PC-9 (cell line): ENCODE measurements at regions not wholly inside any gene's neighbourhood (a gene's known extent, or its start where the extent isn't known, plus 50 kb on each side); places are given as distances from the start of the nearest gene placed in this dataset.
"Not testable (repeated sequence)": the region's sequence is repeated elsewhere in the genome, so short reads cannot be mapped to it uniquely, and the experiment has no call there.

ENCODE experiments used
- BruUV-seq: library from RNA; stranded (reverse); fragments of 400-500 nt; replicated peaks from 2 replicates; lab custom pipeline; 2021; lab: Mats Ljungman, UMichigan
- CTCF ChIA-PET: fragments of 300-600 bp; sonication (Branson Sonifier 250); formaldehyde crosslinking; loops from one replicate; lab custom pipeline; 2022; ENCODE audit warnings: antibody characterized with exemption; lab: Charles Lee
- POLR2A ChIA-PET: fragments of 300-600 bp; sonication (Branson Sonifier 250); formaldehyde crosslinking; loops from one replicate; lab custom pipeline; 2022; ENCODE audit warnings: antibody characterized with exemption; ENCODE audit not compliant: unreplicated experiment; lab: Charles Lee
- DNase-seq, 2 experiments: peaks; one replicate each; pipeline versions ENCODE4 v3.0.0 to v3.0.0-alpha.2; 2015 to 2022; ENCODE audit warnings: mixed read lengths in 1 of 2
- H2AFZ ChIP-seq: fragments of 200-600 bp; sonication (generic); 2 replicates; pipeline ENCODE4 v1.8.1; 2017; ENCODE audit warnings: antibody characterized with exemption
- H3F3A ChIP-seq: fragments of 200-600 bp; sonication (generic); 2 replicates; pipeline ENCODE4 v1.8.1; 2017; ENCODE audit warnings: antibody characterized with exemption, mild to moderate bottlenecking, low read depth; ENCODE audit not compliant: insufficient read depth
- H3K27ac ChIP-seq: fragments of 200-600 bp; sonication (generic); 2 replicates; pipeline ENCODE4 v1.6.1; 2016; ENCODE audit warnings: mixed run types
- H3K27me3 ChIP-seq: fragments of 200-600 bp; sonication (generic); 2 replicates; pipeline ENCODE4 v1.6.1; 2016; ENCODE audit warnings: low read depth, mixed run types; ENCODE audit not compliant: insufficient read depth
- H3K36me3 ChIP-seq: fragments of 200-600 bp; sonication (generic); 2 replicates; pipeline ENCODE4 v1.6.1; 2016; ENCODE audit warnings: low read depth, mixed run types
- H3K4me1 ChIP-seq: fragments of 200-600 bp; sonication (generic); replicated peaks from 2 replicates; pipeline ENCODE4 v1.6.1; 2016; ENCODE audit warnings: mixed run types; ENCODE audit not compliant: insufficient read depth
- H3K4me2 ChIP-seq: fragments of 200-600 bp; sonication (generic); 2 replicates; pipeline ENCODE4 v1.6.1; 2017; ENCODE audit warnings: mixed run types
- H3K4me3 ChIP-seq: fragments of 200-600 bp; sonication (generic); 2 replicates; pipeline ENCODE4 v1.6.1; 2016; ENCODE audit warnings: mixed run types
- H3K79me2 ChIP-seq: fragments of 200-600 bp; sonication (generic); 2 replicates; pipeline ENCODE4 v1.6.1; 2017; ENCODE audit warnings: low read depth, mixed run types
- H3K9me2 ChIP-seq: fragments of 200-600 bp; sonication (generic); 2 replicates; pipeline ENCODE4 v1.8.1; 2017; ENCODE audit warnings: mild to moderate bottlenecking; ENCODE audit not compliant: insufficient read depth
- H3K9me3 ChIP-seq: fragments of 200-600 bp; sonication (generic); 2 replicates; pipeline ENCODE4 v1.8.1; 2016; ENCODE audit warnings: low read depth; ENCODE audit not compliant: insufficient read depth
- H4K20me1 ChIP-seq: fragments of 200-600 bp; sonication (generic); 2 replicates; pipeline ENCODE4 v1.8.1; 2017; ENCODE audit not compliant: insufficient read depth
- EZH2 ChIP-seq: fragments of 200-600 bp; sonication (generic); IDR thresholded peaks from 2 replicates; pipeline ENCODE4 v1.8.0; 2017; ENCODE audit warnings: antibody characterized with exemption, low read depth
- intact Hi-C: fragments of 100-400 bp; cut with micrococcal nuclease; formaldehyde crosslinking; loops from one replicate; pipeline ENCODE4 v1.10.0; 2022; ENCODE audit not compliant: unreplicated experiment
- TF ChIP-seq, protein P1 (sequence below): fragments of 200-600 bp; sonication (generic); conservative IDR thresholded peaks from 2 replicates; pipeline ENCODE4 v1.6.1; 2017; ENCODE audit warnings: mixed run types, antibody characterized with exemption, mild to moderate bottlenecking, moderate library complexity

DNA sequence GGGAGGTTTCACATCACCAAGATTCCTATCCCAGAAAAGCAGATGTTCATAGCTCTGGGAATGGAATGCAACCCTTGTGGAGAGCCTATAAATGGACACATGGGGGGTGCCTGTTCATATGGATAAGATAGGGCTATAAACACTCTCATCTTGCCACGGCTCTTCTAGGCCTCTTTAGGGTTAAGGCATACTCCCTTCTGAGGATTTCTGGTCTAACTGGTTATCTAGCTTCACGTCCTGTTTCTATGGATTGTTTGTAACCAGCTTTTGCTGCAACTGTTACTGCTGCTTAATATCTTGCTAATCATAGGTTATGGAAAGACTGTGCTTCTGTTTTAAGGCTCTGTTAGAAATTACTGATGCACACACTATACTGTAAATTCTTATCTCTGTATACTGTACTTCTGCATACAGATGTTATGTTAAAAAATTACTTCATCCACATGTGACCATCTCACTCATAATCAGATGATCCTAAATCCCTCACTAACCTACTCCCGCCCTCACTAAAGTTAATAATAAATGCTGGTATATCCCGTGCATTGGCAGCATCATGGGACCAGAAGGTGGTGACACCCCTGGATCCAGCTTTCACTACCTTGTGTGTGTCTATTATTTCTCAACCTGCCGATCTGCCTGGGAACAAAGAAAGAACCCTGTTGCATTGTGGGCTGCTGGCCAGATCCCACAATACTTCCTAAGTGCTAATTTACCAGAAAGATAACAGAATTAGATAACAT lies 68.7 kb downstream of the PRKAB2 start:
- H4K20me1 ChIP-seq, H3K4me1 ChIP-seq, DNase-seq, H2AFZ ChIP-seq, H3F3A ChIP-seq, H3K4me3 ChIP-seq, H3K79me2 ChIP-seq, intact Hi-C loops, H3K27ac ChIP-seq, H3K9me3 ChIP-seq, CTCF ChIA-PET, H3K36me3 ChIP-seq, BruUV-seq, H3K9me2 ChIP-seq, POLR2A ChIA-PET: not testable (repeated sequence)
- H3K27me3 ChIP-seq: peaks cover 15% of the 10 kb centered on the region; the same call in 1 of the 2 replicates
- H3K4me2 ChIP-seq: 0 out of 2 replicates have a peak overlapping the region, but pooled peaks have one; percentile 15

DNA sequence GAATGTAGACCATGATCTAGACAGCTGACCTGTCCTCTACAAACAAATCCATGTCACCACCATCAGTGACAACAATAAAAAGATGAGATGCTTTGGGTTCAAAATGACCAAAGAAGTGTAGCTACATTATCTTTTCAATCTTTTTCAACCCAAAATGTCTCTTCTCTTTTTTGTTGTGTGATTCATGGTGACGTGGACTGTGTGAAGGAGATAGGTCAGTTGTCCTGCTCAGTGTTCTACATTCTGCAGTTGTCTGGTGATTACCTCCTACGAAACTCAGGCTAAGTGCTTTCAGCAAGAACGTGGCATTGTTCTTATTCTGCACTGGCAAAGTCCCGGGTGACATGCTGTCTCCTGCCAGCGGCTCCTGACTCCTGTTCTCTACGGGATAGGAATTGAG lies 73.1 kb downstream of the PRKAB2 start:
- CTCF ChIA-PET: no interaction called here
- Histone ChIP-seq H3K9me3 (no peaks in the 10 kb centered on the region), H3K27ac (no peak overlapping the region), H3K4me2 (no peak overlapping the region), H3K4me1 (peaks cover 8% of the 10 kb centered on the region; the same call in 1 of the 2 replicates), H4K20me1 (no peaks in the 10 kb centered on the region), H3K79me2 (no peaks in the 10 kb centered on the region), H3F3A (no peaks in the 10 kb centered on the region), H3K36me3 (no peaks in the 10 kb centered on the region), H3K27me3 (no peaks in the 10 kb centered on the region), H3K9me2 (no peaks in the 10 kb centered on the region; the same call in 1 of the 2 replicates), H3K4me3 (no peak overlapping the region), H2AFZ (no peak overlapping the region)
- BruUV-seq: no TSS peak
- POLR2A ChIA-PET: no interaction called here
- intact Hi-C loops: loop anchor here (10.0 kb wide), 1 partner anchor 56 kb away; no protein-coding TSS in a partner anchor
- no peak for TF ChIP-seq EZH2
- TF ChIP-seq, protein P1, sequence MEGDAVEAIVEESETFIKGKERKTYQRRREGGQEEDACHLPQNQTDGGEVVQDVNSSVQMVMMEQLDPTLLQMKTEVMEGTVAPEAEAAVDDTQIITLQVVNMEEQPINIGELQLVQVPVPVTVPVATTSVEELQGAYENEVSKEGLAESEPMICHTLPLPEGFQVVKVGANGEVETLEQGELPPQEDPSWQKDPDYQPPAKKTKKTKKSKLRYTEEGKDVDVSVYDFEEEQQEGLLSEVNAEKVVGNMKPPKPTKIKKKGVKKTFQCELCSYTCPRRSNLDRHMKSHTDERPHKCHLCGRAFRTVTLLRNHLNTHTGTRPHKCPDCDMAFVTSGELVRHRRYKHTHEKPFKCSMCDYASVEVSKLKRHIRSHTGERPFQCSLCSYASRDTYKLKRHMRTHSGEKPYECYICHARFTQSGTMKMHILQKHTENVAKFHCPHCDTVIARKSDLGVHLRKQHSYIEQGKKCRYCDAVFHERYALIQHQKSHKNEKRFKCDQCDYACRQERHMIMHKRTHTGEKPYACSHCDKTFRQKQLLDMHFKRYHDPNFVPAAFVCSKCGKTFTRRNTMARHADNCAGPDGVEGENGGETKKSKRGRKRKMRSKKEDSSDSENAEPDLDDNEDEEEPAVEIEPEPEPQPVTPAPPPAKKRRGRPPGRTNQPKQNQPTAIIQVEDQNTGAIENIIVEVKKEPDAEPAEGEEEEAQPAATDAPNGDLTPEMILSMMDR: no peak
- DNase-seq: no peak

- H3K4me2 ChIP-seq, H3K27me3 ChIP-seq, H3K9me2 ChIP-seq, H3K4me3 ChIP-seq, H3K27ac ChIP-seq, H3K36me3 ChIP-seq, H3K9me3 ChIP-seq, H2AFZ ChIP-seq, CTCF ChIA-PET, H4K20me1 ChIP-seq, H3F3A ChIP-seq, BruUV-seq, H3K4me1 ChIP-seq, H3K79me2 ChIP-seq, POLR2A ChIA-PET: not testable (repeated sequence)
- TF ChIP-seq, protein P1: peak; percentile 69
- intact Hi-C loops: loop anchor here (10.0 kb wide), 1 partner anchor 56 kb away; no protein-coding TSS in a partner anchor
- peak in 1 of 2 experiments; percentile 16 for DNase-seq
Measured at GRCh38 chr1:147098338-147098973, 73.8 kb downstream of the PRKAB2 start.
